ENCODE measurements at regions not wholly inside any gene's neighbourhood (a gene's known extent, or its start where the extent isn't known, plus 50 kb on each side); places are given as distances from the start of the nearest gene placed in this dataset.

- Histone ChIP-seq H3K27ac (ENCODE audit: low read depth in 1 of 2, low read length in 1 of 2) (no peak overlapping the region), H3K27me3 (ENCODE audit: control insufficient read depth in 3 of 3, insufficient read depth in 3 of 3, low read length in 2 of 3) (peaks cover 0 to 11% (median 2%) of the 10 kb centered on the region in 3 donors), H3K4me3 (no peak overlapping the region), H3K4me1 (ENCODE audit: control insufficient read depth in 5 of 5, insufficient read depth in 5 of 5, low read length in 5 of 5) (peaks cover 0 to 2% (median 0%) of the 10 kb centered on the region in 5 donors), H3K36me3 (ENCODE audit: control insufficient read depth in 4 of 4, insufficient read depth in 4 of 4, low read length in 4 of 4) (no peaks in the 10 kb centered on the region), H3K9me3 (ENCODE audit: control insufficient read depth in 4 of 4, insufficient read depth in 3 of 4, low read length in 3 of 4) (peaks cover 0 to 7% (median under 1%) of the 10 kb centered on the region in 4 donors), H3K9ac (ENCODE audit: insufficient read depth in 1 of 2, low read length in 2 of 2) (no peak overlapping the region)
- ATAC-seq (ENCODE audit: insufficient read depth, low FRiP score) (no peak), DNase-seq (no peak)
- 60 to 66% methylated on average over 4 of the region's 4 CpGs for WGBS, 2 donors
- TF ChIP-seq CTCF (IDR thresholded peaks at IDR 0.05; ENCODE audit: control extremely low read depth, extremely low read depth): no peak
Observed at GRCh38 chr17:5798094-5798493, 213.8 kb upstream of the NLRP1 start.

GRCh38 chr17:5800131-5800530 lies 215.8 kb upstream of the NLRP1 start:
- Histone ChIP-seq H3K9ac (ENCODE audit: insufficient read depth in 1 of 2, low read length in 2 of 2) (no peak overlapping the region), H3K4me1 (ENCODE audit: control insufficient read depth in 5 of 5, insufficient read depth in 5 of 5, low read length in 5 of 5) (peaks cover 0 to 2% (median 0%) of the 10 kb centered on the region in 5 donors), H3K36me3 (ENCODE audit: control insufficient read depth in 4 of 4, insufficient read depth in 4 of 4, low read length in 4 of 4) (no peaks in the 10 kb centered on the region), H3K27me3 (ENCODE audit: control insufficient read depth in 3 of 3, insufficient read depth in 3 of 3, low read length in 2 of 3) (peaks cover 0 to 11% (median 2%) of the 10 kb centered on the region in 3 donors), H3K27ac (ENCODE audit: low read depth in 1 of 2, low read length in 1 of 2) (no peak overlapping the region), H3K4me3 (no peak overlapping the region), H3K9me3 (ENCODE audit: control insufficient read depth in 4 of 4, insufficient read depth in 3 of 4, low read length in 3 of 4) (peaks cover 0 to 5% (median under 1%) of the 10 kb centered on the region in 4 donors)
- ATAC-seq (ENCODE audit: insufficient read depth, low FRiP score) (no peak), DNase-seq (no peak)
- TF ChIP-seq CTCF (IDR thresholded peaks at IDR 0.05; ENCODE audit: control extremely low read depth, extremely low read depth): no peak
- 60 to 62% methylated on average over 9 of the region's 9 CpGs for WGBS, 2 donors

- no peaks in the 10 kb centered on the region for H3K36me3 ChIP-seq (ENCODE audit: control insufficient read depth in 4 of 4, insufficient read depth in 4 of 4, low read length in 4 of 4)
- no peak for TF ChIP-seq CTCF (IDR thresholded peaks at IDR 0.05; ENCODE audit: control extremely low read depth, extremely low read depth)
- peaks cover 0 to 11% (median 2%) of the 10 kb centered on the region in 3 donors for H3K27me3 ChIP-seq (ENCODE audit: control insufficient read depth in 3 of 3, insufficient read depth in 3 of 3, low read length in 2 of 3)
- DNase-seq (no peak), ATAC-seq (ENCODE audit: insufficient read depth, low FRiP score) (no peak)
- peaks cover 0 to 2% (median 0%) of the 10 kb centered on the region in 5 donors for H3K4me1 ChIP-seq (ENCODE audit: control insufficient read depth in 5 of 5, insufficient read depth in 5 of 5, low read length in 5 of 5)
- no peak overlapping the region for H3K27ac ChIP-seq (ENCODE audit: low read depth in 1 of 2, low read length in 1 of 2)
- WGBS, 2 donors: 47% methylated on average over 7 of the region's 7 CpGs
- H3K9me3 ChIP-seq (ENCODE audit: control insufficient read depth in 4 of 4, insufficient read depth in 3 of 4, low read length in 3 of 4): peaks cover 0 to 5% (median under 1%) of the 10 kb centered on the region in 4 donors
- no peak overlapping the region for H3K9ac ChIP-seq (ENCODE audit: insufficient read depth in 1 of 2, low read length in 2 of 2)
- H3K4me3 ChIP-seq: no peak overlapping the region
Observed at GRCh38 chr17:5800646-5801045, 216.3 kb upstream of the NLRP1 start.

GRCh38 chr17:5804251-5804650 lies 219.9 kb upstream of the NLRP1 start:
- peaks cover 0 to 2% (median 0%) of the 10 kb centered on the region in 5 donors for H3K4me1 ChIP-seq (ENCODE audit: control insufficient read depth in 5 of 5, insufficient read depth in 5 of 5, low read length in 5 of 5)
- peaks cover 0 to 11% (median 5%) of the 10 kb centered on the region in 4 donors for H3K9me3 ChIP-seq (ENCODE audit: control insufficient read depth in 4 of 4, insufficient read depth in 3 of 4, low read length in 3 of 4)
- no peak for TF ChIP-seq CTCF (IDR thresholded peaks at IDR 0.05; ENCODE audit: control extremely low read depth, extremely low read depth)
- H3K9ac ChIP-seq (ENCODE audit: insufficient read depth in 1 of 2, low read length in 2 of 2): no peak overlapping the region
- no peaks in the 10 kb centered on the region for H3K36me3 ChIP-seq (ENCODE audit: control insufficient read depth in 4 of 4, insufficient read depth in 4 of 4, low read length in 4 of 4)
- no peak overlapping the region for H3K4me3 ChIP-seq
- H3K27ac ChIP-seq (ENCODE audit: low read depth in 1 of 2, low read length in 1 of 2): no peak overlapping the region
- 73 to 81% methylated on average over 5 of the region's 5 CpGs for WGBS, 2 donors
- DNase-seq (no peak), ATAC-seq (ENCODE audit: insufficient read depth, low FRiP score) (no peak)
- H3K27me3 ChIP-seq (ENCODE audit: control insufficient read depth in 3 of 3, insufficient read depth in 3 of 3, low read length in 2 of 3): peaks cover 0 to 5% (median 0%) of the 10 kb centered on the region in 3 donors

All from lung (tissue), 11 donors.